HG03103 (cell line): ENCODE measurements at regions not wholly inside any gene's neighbourhood (a gene's known extent, or its start where the extent isn't known, plus 50 kb on each side); places are given as distances from the start of the nearest gene placed in this dataset.
"Not testable (repeated sequence)": the region's sequence is repeated elsewhere in the genome, so short reads cannot be mapped to it uniquely, and the experiment has no call there.

ENCODE experiments used
- ATAC-seq: cut with Tn5 transposase; IDR thresholded peaks from one replicate; pipeline ENCODE4 v1.9.1; 2021; ENCODE audit warnings: low read depth; ENCODE audit not compliant: unreplicated experiment

- no peak for ATAC-seq
These were observed 774.5 kb upstream of the RGMB start for GRCh38 chr5:97998941-97999340.

- no peak for ATAC-seq
These were observed 769.0 kb upstream of the RGMB start for GRCh38 chr5:98004463-98004862.

GRCh38 chr5:98016771-98017170 is 756.7 kb upstream of the RGMB start:
- ATAC-seq = no peak

- ATAC-seq = not testable (repeated sequence)
These were observed 743.2 kb upstream of the RGMB start for GRCh38 chr5:98030273-98030672.

GRCh38 chr5:98031036-98031435 is 742.4 kb upstream of the RGMB start:
- not testable (repeated sequence) for ATAC-seq

GRCh38 chr5:98031496-98031895 is 742.0 kb upstream of the RGMB start:
- no peak for ATAC-seq

GRCh38 chr5:98031926-98032325 is 741.5 kb upstream of the RGMB start:
- no peak for ATAC-seq

GRCh38 chr5:98041661-98042060 is 731.8 kb upstream of the RGMB start:
- ATAC-seq = no peak

GRCh38 chr5:98042521-98042920 is 730.9 kb upstream of the RGMB start:
- ATAC-seq = no peak

GRCh38 chr5:98042961-98043360 is 730.5 kb upstream of the RGMB start:
- ATAC-seq = no peak

GRCh38 chr5:98050583-98050982 is 722.9 kb upstream of the RGMB start:
- ATAC-seq = no peak

- no peak for ATAC-seq
These were observed 720.3 kb upstream of the RGMB start for GRCh38 chr5:98053170-98053569.

- no peak for ATAC-seq
These were observed 713.3 kb upstream of the RGMB start for GRCh38 chr5:98060148-98060547.

- no peak for ATAC-seq
These were observed 709.3 kb upstream of the RGMB start for GRCh38 chr5:98064118-98064685.

GRCh38 chr5:98065261-98065909 is 708.1 kb upstream of the RGMB start:
- no peak for ATAC-seq

- ATAC-seq = no peak
These were observed 706.6 kb upstream of the RGMB start for GRCh38 chr5:98066910-98067309.

GRCh38 chr5:98069876-98070512 is 703.5 kb upstream of the RGMB start:
- no peak for ATAC-seq

GRCh38 chr5:98072921-98073320 is 700.5 kb upstream of the RGMB start:
- no peak for ATAC-seq

- no peak for ATAC-seq
These were observed 697.0 kb upstream of the RGMB start for GRCh38 chr5:98076501-98076900.

GRCh38 chr5:98085593-98085992 is 687.9 kb upstream of the RGMB start:
- no peak for ATAC-seq

- ATAC-seq = no peak
These were observed 678.4 kb upstream of the RGMB start for GRCh38 chr5:98095072-98095471.

- ATAC-seq = no peak
These were observed 677.3 kb upstream of the RGMB start for GRCh38 chr5:98096155-98096554.
